Mucosa of stomach (tissue), 1 donor: ENCODE measurements at regions not wholly inside any gene's neighbourhood (a gene's known extent, or its start where the extent isn't known, plus 50 kb on each side); places are given as distances from the start of the nearest gene placed in this dataset.

Experiments used
- H3K27me3 ChIP-seq: one replicate; pipeline ENCODE4 v1.7.0; 2013; ENCODE audit warnings: mild to moderate bottlenecking, low read length; ENCODE audit not compliant: control insufficient read depth, insufficient read depth
- H3K36me3 ChIP-seq: one replicate; pipeline ENCODE4 v1.7.0; 2013; ENCODE audit warnings: low read length; ENCODE audit not compliant: control insufficient read depth, insufficient read depth
- H3K4me1 ChIP-seq: one replicate; pipeline ENCODE4 v1.7.0; 2013; ENCODE audit warnings: mild to moderate bottlenecking, low read length; ENCODE audit not compliant: control insufficient read depth, insufficient read depth
- H3K4me3 ChIP-seq: one replicate; pipeline ENCODE4 v1.7.0; 2013; ENCODE audit warnings: low read length
- H3K9ac ChIP-seq: one replicate; pipeline ENCODE4 v1.7.0; 2013; ENCODE audit warnings: mild to moderate bottlenecking, low read length, moderate library complexity
- H3K9me3 ChIP-seq: one replicate; pipeline ENCODE4 v1.7.0; 2013; ENCODE audit warnings: mild to moderate bottlenecking, low read length, moderate library complexity; ENCODE audit not compliant: control insufficient read depth
- donor health status: Pancreatic carcinoma.

GRCh38 chr15:91529534-91529933 lies 324.0 kb upstream of the SLCO3A1 start:
- no peak overlapping the region for H3K9ac ChIP-seq
- peaks cover 25% of the 10 kb centered on the region for H3K4me1 ChIP-seq
- no peaks in the 10 kb centered on the region for H3K9me3 ChIP-seq
- H3K36me3 ChIP-seq = no peaks in the 10 kb centered on the region
- H3K27me3 ChIP-seq = no peaks in the 10 kb centered on the region
- H3K4me3 ChIP-seq = no peak overlapping the region

GRCh38 chr15:91530279-91530678 lies 323.2 kb upstream of the SLCO3A1 start:
- H3K9me3 ChIP-seq = no peaks in the 10 kb centered on the region
- no peaks in the 10 kb centered on the region for H3K36me3 ChIP-seq
- H3K4me3 ChIP-seq = no peak overlapping the region
- no peak overlapping the region for H3K9ac ChIP-seq
- H3K27me3 ChIP-seq = no peaks in the 10 kb centered on the region
- H3K4me1 ChIP-seq = peaks cover 26% of the 10 kb centered on the region

GRCh38 chr15:91530956-91531582 lies 322.4 kb upstream of the SLCO3A1 start:
- Histone ChIP-seq H3K4me3 (no peak overlapping the region), H3K27me3 (no peaks in the 10 kb centered on the region), H3K4me1 (peaks cover 34% of the 10 kb centered on the region), H3K9ac (no peak overlapping the region), H3K9me3 (no peaks in the 10 kb centered on the region), H3K36me3 (no peaks in the 10 kb centered on the region)

- Histone ChIP-seq H3K9me3 (no peaks in the 10 kb centered on the region), H3K27me3 (no peaks in the 10 kb centered on the region), H3K36me3 (no peaks in the 10 kb centered on the region), H3K9ac (no peak overlapping the region), H3K4me3 (no peak overlapping the region), H3K4me1 (peaks cover 43% of the 10 kb centered on the region)
These were observed 319.3 kb upstream of the SLCO3A1 start for GRCh38 chr15:91534235-91534634.

- H3K36me3 ChIP-seq = no peaks in the 10 kb centered on the region
- no peaks in the 10 kb centered on the region for H3K9me3 ChIP-seq
- H3K4me3 ChIP-seq = no peak overlapping the region
- no peak overlapping the region for H3K9ac ChIP-seq
- H3K27me3 ChIP-seq = no peaks in the 10 kb centered on the region
- peaks cover 35% of the 10 kb centered on the region for H3K4me1 ChIP-seq
These were observed 318.5 kb upstream of the SLCO3A1 start for GRCh38 chr15:91534976-91535375.

GRCh38 chr15:91535856-91536500 lies 317.5 kb upstream of the SLCO3A1 start:
- Histone ChIP-seq H3K4me1 (peaks cover 26% of the 10 kb centered on the region), H3K9me3 (no peaks in the 10 kb centered on the region), H3K27me3 (no peaks in the 10 kb centered on the region), H3K4me3 (no peak overlapping the region), H3K9ac (no peak overlapping the region), H3K36me3 (no peaks in the 10 kb centered on the region)

GRCh38 chr15:91537856-91538255 lies 315.7 kb upstream of the SLCO3A1 start:
- Histone ChIP-seq H3K9ac (no peak overlapping the region), H3K27me3 (no peaks in the 10 kb centered on the region), H3K4me3 (no peak overlapping the region), H3K9me3 (no peaks in the 10 kb centered on the region), H3K4me1 (peaks cover 25% of the 10 kb centered on the region), H3K36me3 (no peaks in the 10 kb centered on the region)

- no peak overlapping the region for H3K9ac ChIP-seq
- H3K4me1 ChIP-seq = peaks cover 25% of the 10 kb centered on the region
- H3K27me3 ChIP-seq = no peaks in the 10 kb centered on the region
- H3K9me3 ChIP-seq = no peaks in the 10 kb centered on the region
- H3K36me3 ChIP-seq = no peaks in the 10 kb centered on the region
- no peak overlapping the region for H3K4me3 ChIP-seq
These were observed 314.7 kb upstream of the SLCO3A1 start for GRCh38 chr15:91538782-91539181.

GRCh38 chr15:91541286-91541685 lies 312.2 kb upstream of the SLCO3A1 start:
- no peaks in the 10 kb centered on the region for H3K9me3 ChIP-seq
- no peak overlapping the region for H3K4me3 ChIP-seq
- H3K27me3 ChIP-seq = no peaks in the 10 kb centered on the region
- no peak overlapping the region for H3K9ac ChIP-seq
- H3K36me3 ChIP-seq = no peaks in the 10 kb centered on the region
- peaks cover 14% of the 10 kb centered on the region for H3K4me1 ChIP-seq

GRCh38 chr15:91542226-91542625 lies 311.3 kb upstream of the SLCO3A1 start:
- H3K36me3 ChIP-seq = no peaks in the 10 kb centered on the region
- H3K4me3 ChIP-seq = no peak overlapping the region
- H3K27me3 ChIP-seq = no peaks in the 10 kb centered on the region
- H3K9me3 ChIP-seq = no peaks in the 10 kb centered on the region
- peaks cover 10% of the 10 kb centered on the region for H3K4me1 ChIP-seq
- H3K9ac ChIP-seq = no peak overlapping the region

- Histone ChIP-seq H3K9ac (no peak overlapping the region), H3K4me1 (no peaks in the 10 kb centered on the region), H3K4me3 (no peak overlapping the region), H3K36me3 (no peaks in the 10 kb centered on the region), H3K9me3 (no peaks in the 10 kb centered on the region), H3K27me3 (no peaks in the 10 kb centered on the region)
These were observed 306.2 kb upstream of the SLCO3A1 start for GRCh38 chr15:91547356-91547755.

- Histone ChIP-seq H3K9ac (no peak overlapping the region), H3K4me3 (no peak overlapping the region), H3K4me1 (no peaks in the 10 kb centered on the region), H3K36me3 (no peaks in the 10 kb centered on the region), H3K9me3 (no peaks in the 10 kb centered on the region), H3K27me3 (no peaks in the 10 kb centered on the region)
These were observed 305.0 kb upstream of the SLCO3A1 start for GRCh38 chr15:91548549-91548948.
